K562 (cell line): ENCODE measurements at regions not wholly inside any gene's neighbourhood (a gene's known extent, or its start where the extent isn't known, plus 50 kb on each side); places are given as distances from the start of the nearest gene placed in this dataset.

ENCODE experiments used
- SETDB1 ChIP-seq: IDR thresholded peaks from one replicate; pipeline ENCODE4 v1.6.1; 2012; ENCODE audit warnings: low read length, control low read depth, inconsistent platforms
- SMC3 ChIP-seq: conservative IDR thresholded peaks from 2 replicates; pipeline ENCODE4 v1.6.1; 2011; ENCODE audit warnings: low read depth, low read length, improper control_type of control experiment; ENCODE audit not compliant: insufficient read depth
- ZNF766 ChIP-seq: fragments of 200-800 bp; sonication (Bioruptor generic); conservative IDR thresholded peaks from 2 replicates; pipeline ENCODE4 v1.6.1; 2016; ENCODE audit warnings: missing genetic modification characterization, missing compliant biosample characterization
- TF ChIP-seq, protein P1 (sequence below), 3 experiments: fragments of 200-800 bp in 1 of 3; sonication (Bioruptor generic) in 1 of 3; sonication (generic) in 1 of 3; formaldehyde crosslinking in 1 of 3; IDR thresholded peaks; 2 replicates each; pipeline versions ENCODE4 v1.6.1 to v1.8.0; 2016 to 2022; ENCODE audit warnings: mild to moderate bottlenecking in 2 of 3, missing compliant biosample characterization in 2 of 3, missing genetic modification characterization in 2 of 3, missing genetic modification reagents in 1 of 3
- TF ChIP-seq, protein P2 (sequence below), 3 experiments: IDR thresholded peaks in 2 of 3; conservative IDR thresholded peaks in 1 of 3; 2 replicates each; pipeline ENCODE4 v1.5.1; 2011 to 2012; ENCODE audit warnings: low read length in 3 of 3, mild to moderate bottlenecking in 3 of 3, control low read depth in 2 of 3, improper control_type of control experiment in 1 of 3, inconsistent platforms in 1 of 3, low read depth in 1 of 3, mixed read lengths in 1 of 3, moderate library complexity in 1 of 3; ENCODE audit not compliant: insufficient read depth in 2 of 3

DNA sequence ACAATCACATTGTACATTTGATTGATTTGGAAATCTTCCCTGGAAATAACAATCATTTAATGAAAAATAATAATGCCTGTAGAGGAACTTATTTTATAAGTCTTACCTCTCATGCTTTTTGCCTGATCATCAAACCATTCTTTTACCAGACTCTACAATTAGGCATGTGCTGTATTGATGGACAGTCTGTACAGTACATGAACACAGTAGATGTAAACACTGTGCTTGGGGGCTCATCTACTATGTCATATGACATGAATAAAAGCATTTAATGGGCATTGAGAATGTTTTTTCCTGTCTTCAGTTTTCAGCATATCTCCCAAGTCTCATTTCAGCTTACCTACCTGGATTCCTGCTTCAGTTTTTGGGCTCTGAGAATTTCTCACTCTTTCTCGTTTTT is 1070.9 kb downstream of the STIM2 start:
- no peak for TF ChIP-seq SETDB1
- TF ChIP-seq, protein P1, sequence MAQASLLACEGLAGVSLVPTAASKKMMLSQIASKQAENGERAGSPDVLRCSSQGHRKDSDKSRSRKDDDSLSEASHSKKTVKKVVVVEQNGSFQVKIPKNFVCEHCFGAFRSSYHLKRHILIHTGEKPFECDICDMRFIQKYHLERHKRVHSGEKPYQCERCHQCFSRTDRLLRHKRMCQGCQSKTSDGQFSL (CRISPR knock-in tag; IDR thresholded peaks at IDR 0.05) = no peak
- TF ChIP-seq, protein P1 (tag; IDR thresholded peaks at IDR 0.05) = no peak
- no peak for TF ChIP-seq ZNF766 (CRISPR knock-in tag)
- TF ChIP-seq SMC3 = no peak
- TF ChIP-seq, protein P2, sequence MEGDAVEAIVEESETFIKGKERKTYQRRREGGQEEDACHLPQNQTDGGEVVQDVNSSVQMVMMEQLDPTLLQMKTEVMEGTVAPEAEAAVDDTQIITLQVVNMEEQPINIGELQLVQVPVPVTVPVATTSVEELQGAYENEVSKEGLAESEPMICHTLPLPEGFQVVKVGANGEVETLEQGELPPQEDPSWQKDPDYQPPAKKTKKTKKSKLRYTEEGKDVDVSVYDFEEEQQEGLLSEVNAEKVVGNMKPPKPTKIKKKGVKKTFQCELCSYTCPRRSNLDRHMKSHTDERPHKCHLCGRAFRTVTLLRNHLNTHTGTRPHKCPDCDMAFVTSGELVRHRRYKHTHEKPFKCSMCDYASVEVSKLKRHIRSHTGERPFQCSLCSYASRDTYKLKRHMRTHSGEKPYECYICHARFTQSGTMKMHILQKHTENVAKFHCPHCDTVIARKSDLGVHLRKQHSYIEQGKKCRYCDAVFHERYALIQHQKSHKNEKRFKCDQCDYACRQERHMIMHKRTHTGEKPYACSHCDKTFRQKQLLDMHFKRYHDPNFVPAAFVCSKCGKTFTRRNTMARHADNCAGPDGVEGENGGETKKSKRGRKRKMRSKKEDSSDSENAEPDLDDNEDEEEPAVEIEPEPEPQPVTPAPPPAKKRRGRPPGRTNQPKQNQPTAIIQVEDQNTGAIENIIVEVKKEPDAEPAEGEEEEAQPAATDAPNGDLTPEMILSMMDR (IDR thresholded peaks at IDR 0.05 in 2 of 3, conservative IDR thresholded peaks at IDR 0.05 in 1 of 3; ENCODE audit: insufficient read depth in 2 of 3, low read depth in 1 of 3, low read length in 3 of 3) = no peak
